PFSK-1 (cell line): ENCODE measurements at regions not wholly inside any gene's neighbourhood (a gene's known extent, or its start where the extent isn't known, plus 50 kb on each side); places are given as distances from the start of the nearest gene placed in this dataset.

Source experiments
- POLR2AphosphoS5 ChIP-seq: IDR thresholded peaks from 2 replicates; pipeline ENCODE4 v1.6.1; 2012; ENCODE audit warnings: low read depth, mild to moderate bottlenecking, control low read depth, low read length, moderate library complexity
- REST ChIP-seq, 2 experiments: IDR thresholded peaks; 2 replicates each; pipeline versions ENCODE4 v1.6.1 to v1.8.0; 2011 to 2012; ENCODE audit warnings: low read depth in 2 of 2, low read length in 2 of 2, control low read depth in 1 of 2, inconsistent platforms in 1 of 2, mild to moderate bottlenecking in 1 of 2, moderate library complexity in 1 of 2; ENCODE audit not compliant: insufficient read depth in 1 of 2

- no peak for TF ChIP-seq POLR2AphosphoS5
- TF ChIP-seq REST (IDR thresholded peaks at IDR 0.05; ENCODE audit: insufficient read depth in 1 of 2, low read depth in 2 of 2, low read length in 2 of 2): no peak
Observed at GRCh38 chr2:234275515-234275914, 221.4 kb downstream of the ARL4C start.
